HG03135 (cell line): ENCODE measurements at regions not wholly inside any gene's neighbourhood (a gene's known extent, or its start where the extent isn't known, plus 50 kb on each side); places are given as distances from the start of the nearest gene placed in this dataset.
"Not testable (repeated sequence)": the region's sequence is repeated elsewhere in the genome, so short reads cannot be mapped to it uniquely, and the experiment has no call there.

Source experiments
- ATAC-seq: cut with Tn5 transposase; IDR thresholded peaks from one replicate; pipeline ENCODE4 v1.9.1; 2021; ENCODE audit warnings: mild to moderate bottlenecking, moderate library complexity; ENCODE audit not compliant: unreplicated experiment

DNA sequence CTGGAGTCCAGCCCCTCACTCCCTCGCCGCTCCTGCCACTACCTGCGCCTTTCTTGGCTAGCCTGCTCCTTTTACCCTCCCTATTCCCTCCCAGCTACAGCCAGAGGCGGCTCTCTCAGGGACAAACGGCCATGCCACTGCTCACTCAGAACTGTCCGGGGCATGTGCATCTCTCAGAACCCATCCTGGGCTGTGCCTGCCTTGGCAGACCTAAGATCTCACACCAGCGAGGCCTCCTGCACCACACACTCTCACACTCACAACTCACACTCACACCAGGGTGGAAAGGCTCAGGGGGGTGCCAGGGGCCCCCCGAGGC lies 180.3 kb downstream of the TMEM121 start:
- ATAC-seq = not testable (repeated sequence)

DNA sequence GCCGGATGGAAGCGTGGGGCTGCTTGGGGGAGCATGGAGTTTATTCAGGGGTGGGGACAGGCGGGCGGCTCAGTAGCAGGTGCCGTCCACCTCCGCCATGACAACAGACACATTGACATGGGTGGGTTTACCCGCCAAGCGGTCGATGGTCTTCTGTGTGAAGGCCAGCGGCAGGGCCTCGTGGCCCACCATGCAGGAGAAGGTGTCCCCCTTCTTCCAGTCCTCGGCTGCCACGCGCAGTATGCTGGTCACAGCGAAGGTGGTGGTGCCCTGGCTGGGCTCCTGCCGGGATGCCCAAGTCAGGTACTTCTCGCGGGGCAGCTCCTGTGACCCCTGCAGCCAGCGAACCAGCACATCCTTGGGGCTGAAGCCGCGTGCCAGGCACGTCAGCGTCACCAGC lies 180.7 kb downstream of the TMEM121 start:
- ATAC-seq = not testable (repeated sequence)

- not testable (repeated sequence) for ATAC-seq
These were observed 181.4 kb downstream of the TMEM121 start for GRCh38 chr14:105707723-105708151.

- ATAC-seq = not testable (repeated sequence)
These were observed 182.1 kb downstream of the TMEM121 start for GRCh38 chr14:105708251-105709134.

DNA sequence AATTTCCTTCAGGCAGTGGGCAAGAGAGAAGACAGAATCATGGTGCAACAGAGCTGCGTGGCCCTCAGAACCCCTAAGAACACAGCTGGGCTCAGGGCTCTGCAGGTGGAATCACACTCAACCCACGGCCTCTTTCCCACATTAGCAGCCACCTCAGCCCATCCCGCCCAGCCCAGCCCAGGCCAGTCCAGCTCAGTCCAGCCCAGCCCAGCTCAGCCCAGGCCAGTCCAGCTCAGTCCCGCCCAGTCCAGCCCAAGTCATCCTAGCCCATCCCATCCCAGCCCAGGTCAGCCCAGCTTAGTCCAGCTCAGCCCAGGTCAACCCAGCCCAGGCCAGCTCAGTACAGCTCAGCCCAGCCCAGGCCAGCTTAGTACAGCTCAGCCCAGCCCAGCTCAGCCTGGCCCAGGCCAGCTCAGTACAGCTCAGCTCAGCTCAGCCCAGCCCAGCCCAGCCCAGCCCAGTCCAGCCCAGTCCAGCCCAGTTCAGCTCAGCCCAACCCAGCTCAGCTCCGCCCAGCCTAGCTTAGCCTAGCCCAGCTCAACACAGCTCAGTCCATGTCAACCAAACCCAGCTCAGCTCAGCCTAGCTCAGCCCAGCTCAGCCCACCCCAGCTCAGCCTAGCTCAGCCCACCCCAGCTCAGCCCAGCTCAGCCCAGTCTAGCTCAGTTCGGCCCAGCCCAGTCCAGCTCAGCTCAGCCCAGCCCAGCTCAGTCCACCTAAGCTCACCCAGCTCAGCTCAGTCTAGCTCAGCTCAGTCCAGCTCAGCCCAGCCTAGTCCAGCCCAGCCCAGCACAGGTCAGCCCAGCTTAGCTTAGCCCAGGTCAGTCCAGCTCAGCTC lies 183.1 kb downstream of the TMEM121 start:
- ATAC-seq = no peak

- ATAC-seq = no peak
These were observed 184.0 kb downstream of the TMEM121 start for GRCh38 chr14:105710119-105711043.

DNA sequence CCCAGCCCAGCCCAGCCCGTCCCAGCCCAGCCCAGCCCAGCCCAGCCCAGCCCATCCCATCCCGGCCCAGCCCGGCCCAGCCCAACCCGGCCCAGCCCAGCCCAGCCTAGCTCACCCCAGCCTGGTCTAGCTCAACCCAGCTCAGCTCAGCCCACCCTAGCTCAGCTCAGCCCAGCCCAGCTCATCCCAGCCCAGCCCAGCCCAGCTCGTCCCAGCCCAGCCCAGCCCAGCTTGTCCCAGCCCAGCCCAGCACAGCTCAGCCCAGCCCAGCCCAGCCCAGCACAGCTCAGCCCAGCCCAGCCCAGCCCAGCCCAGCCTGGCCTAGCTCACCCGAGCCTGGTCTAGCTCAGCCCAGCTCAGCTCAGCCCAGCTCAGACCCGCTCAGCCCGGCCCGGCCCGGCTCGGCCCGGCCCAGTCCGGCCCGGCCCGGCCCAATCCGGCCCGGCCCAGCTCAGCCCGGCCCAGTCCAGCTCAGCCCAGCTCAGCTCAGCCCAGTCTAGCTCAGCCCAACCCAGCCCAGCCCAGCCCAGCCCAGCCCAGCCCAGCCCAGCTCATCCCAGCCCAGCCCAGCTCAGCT lies 184.7 kb downstream of the TMEM121 start:
- no peak for ATAC-seq

DNA sequence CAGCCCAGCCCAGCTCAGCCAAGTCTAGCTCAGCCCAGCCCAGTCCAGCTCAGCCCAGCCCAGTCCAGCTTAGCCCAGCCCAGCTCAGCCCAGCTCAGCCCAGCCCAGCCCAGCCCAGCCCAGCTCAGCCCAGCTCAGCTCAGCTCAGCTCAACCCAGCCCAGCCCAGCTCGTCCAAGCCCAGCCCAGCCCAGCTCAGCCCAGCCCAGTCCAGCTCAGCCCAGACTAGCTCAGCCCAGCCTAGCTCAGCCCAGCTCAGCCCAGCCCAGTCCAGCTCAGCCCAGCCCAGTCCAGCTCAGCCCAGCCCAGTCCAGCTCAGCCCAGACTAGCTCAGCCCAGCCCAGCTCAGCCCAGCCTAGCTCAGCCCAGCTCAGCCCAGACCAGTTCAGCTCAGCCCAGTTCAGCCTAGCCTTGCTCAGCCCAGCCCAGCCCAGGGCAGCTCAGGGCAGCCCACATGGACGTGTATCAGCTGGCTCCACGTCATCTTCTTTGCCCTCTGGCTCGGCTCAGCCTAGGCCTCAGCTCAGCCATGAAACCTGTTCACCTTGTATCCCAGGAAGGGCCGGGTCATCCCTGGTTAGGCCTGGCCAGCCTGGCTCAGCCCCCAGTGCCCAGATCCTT lies 185.6 kb downstream of the TMEM121 start:
- no peak for ATAC-seq

GRCh38 chr14:105712670-105713069 lies 186.3 kb downstream of the TMEM121 start:
- not testable (repeated sequence) for ATAC-seq

DNA sequence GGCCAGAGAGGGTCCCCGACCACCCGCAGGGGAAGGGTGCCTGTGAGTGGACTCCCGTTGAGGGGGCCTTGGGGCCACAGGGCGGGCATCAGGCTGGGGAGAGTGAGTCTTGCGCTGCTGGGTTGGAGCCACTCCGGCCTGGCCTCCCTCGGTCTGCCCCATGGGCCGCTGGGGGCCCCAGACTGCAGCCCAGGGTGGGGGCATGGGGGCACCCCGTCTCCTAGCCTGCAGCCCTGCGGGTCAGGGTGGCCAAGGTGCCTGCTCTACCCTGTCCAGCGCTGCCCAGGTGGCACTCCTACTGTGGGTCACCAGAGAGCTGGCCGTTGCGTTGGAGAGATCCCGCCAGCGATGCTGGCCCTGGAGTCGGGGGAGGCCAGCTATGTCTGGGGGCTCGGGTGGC lies 186.8 kb downstream of the TMEM121 start:
- not testable (repeated sequence) for ATAC-seq

GRCh38 chr14:105713836-105714235 lies 187.5 kb downstream of the TMEM121 start:
- not testable (repeated sequence) for ATAC-seq

DNA sequence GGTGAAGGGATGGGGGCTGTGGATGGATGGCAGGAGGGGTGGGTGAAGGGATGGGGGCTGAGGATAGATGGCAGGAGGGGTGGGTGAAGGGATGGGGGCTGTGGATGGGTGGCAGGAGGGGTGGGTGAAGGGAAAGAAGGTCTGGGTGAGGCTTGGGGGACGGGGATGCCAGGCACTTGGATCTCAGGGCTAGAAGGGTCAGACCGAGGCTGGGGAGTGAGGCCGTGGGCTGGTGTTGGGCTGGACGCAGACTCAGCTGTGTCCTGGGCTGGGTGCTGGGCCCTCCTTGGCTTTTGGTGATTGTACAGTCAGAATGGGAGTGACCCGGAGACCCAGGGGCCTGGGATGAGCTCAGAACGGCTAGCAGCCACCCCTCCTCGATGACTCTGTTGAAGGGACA lies 192.4 kb downstream of the TMEM121 start:
- ATAC-seq = not testable (repeated sequence)

- ATAC-seq = not testable (repeated sequence)
These were observed 193.7 kb downstream of the TMEM121 start for GRCh38 chr14:105720106-105720505.

- ATAC-seq = not testable (repeated sequence)
These were observed 194.6 kb downstream of the TMEM121 start for GRCh38 chr14:105720852-105721601.

DNA sequence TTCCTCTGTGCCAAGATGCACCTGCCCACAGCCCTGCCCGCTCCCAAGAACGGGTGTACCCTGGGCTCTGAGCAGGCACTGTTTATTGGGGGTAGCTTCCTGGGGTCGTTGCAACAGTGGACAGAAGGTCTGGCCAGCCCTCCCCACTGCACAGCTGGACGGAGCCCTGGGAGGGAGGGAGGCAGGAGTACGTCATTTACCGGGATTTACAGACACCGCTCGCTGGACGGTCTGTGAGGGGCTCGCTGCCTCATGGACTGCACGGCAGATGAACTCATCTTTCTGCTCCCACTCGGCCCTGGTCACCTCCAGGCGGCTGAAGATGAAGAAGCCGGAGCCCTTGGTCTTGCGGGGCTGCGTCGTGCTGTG lies 195.2 kb downstream of the TMEM121 start:
- ATAC-seq = not testable (repeated sequence)

GRCh38 chr14:105721996-105722709 lies 195.8 kb downstream of the TMEM121 start:
- not testable (repeated sequence) for ATAC-seq

- not testable (repeated sequence) for ATAC-seq
These were observed 196.9 kb downstream of the TMEM121 start for GRCh38 chr14:105723271-105723670.

DNA sequence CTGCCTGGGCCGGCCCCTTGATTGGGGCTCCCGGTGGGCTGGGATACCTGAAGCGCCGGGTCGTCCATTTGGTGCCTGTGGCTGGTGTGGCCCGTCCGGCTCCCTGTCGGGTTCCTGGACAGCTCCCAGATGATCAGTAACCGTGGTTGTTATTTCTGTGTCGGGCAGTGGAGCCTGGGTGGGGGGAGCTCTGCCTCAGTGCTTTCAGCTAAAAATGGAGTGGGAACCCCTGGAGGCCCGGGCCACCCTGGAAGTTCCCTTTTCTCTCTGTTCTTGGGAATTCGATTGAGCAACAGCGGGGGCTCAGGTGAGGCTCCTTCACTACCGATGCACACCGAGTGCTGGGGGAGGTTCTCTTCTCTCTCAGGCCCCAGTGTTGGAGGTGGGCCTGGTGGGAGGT lies 197.4 kb downstream of the TMEM121 start:
- ATAC-seq = not testable (repeated sequence)
